H9 (cell line): ENCODE measurements at regions not wholly inside any gene's neighbourhood (a gene's known extent, or its start where the extent isn't known, plus 50 kb on each side); places are given as distances from the start of the nearest gene placed in this dataset.

Source experiments
- DNase-seq: peaks from one replicate; pipeline ENCODE4 v3.0.0-alpha.2; 2017
- H2AFZ ChIP-seq: one replicate; pipeline ENCODE4 v1.6.1; 2013; ENCODE audit warnings: mild to moderate bottlenecking, low read length, control low read depth, moderate library complexity
- H2AK5ac ChIP-seq: 2 replicates; pipeline ENCODE4 v1.6.1; 2013; ENCODE audit warnings: low read length, control low read depth, mixed read lengths; ENCODE audit not compliant: insufficient read length
- H2BK120ac ChIP-seq: one replicate; pipeline ENCODE4 v1.6.1; 2013; ENCODE audit warnings: low read depth, mild to moderate bottlenecking, low read length, control low read depth, inconsistent platforms; ENCODE audit not compliant: poor library complexity, severe bottlenecking
- H2BK12ac ChIP-seq: 2 replicates; pipeline ENCODE4 v1.6.1; 2013; ENCODE audit warnings: low read length, control low read depth, mixed read lengths, low read depth; ENCODE audit not compliant: insufficient read length
- H2BK15ac ChIP-seq: 2 replicates; pipeline ENCODE4 v1.6.1; 2013; ENCODE audit warnings: low read depth, low read length, control low read depth
- H2BK20ac ChIP-seq: one replicate; pipeline ENCODE4 v1.6.1; 2013; ENCODE audit warnings: low read depth, mild to moderate bottlenecking, low read length, control low read depth, inconsistent platforms; ENCODE audit not compliant: poor library complexity, severe bottlenecking
- H2BK5ac ChIP-seq: 2 replicates; pipeline ENCODE4 v1.6.1; 2013; ENCODE audit warnings: low read length, control low read depth, mixed read lengths; ENCODE audit not compliant: insufficient read length
- H3K14ac ChIP-seq: 2 replicates; pipeline ENCODE4 v1.6.1; 2013; ENCODE audit warnings: low read length, control low read depth; ENCODE audit not compliant: insufficient read depth
- H3K18ac ChIP-seq: 2 replicates; pipeline ENCODE4 v1.6.1; 2013; ENCODE audit warnings: low read depth, mild to moderate bottlenecking, mixed read lengths, low read length, control low read depth; ENCODE audit not compliant: insufficient read length
- H3K23ac ChIP-seq: 2 replicates; pipeline ENCODE4 v1.6.1; 2013; ENCODE audit warnings: low read length, control low read depth, mixed read lengths, low read depth; ENCODE audit not compliant: insufficient read length
- H3K23me2 ChIP-seq: 2 replicates; pipeline ENCODE4 v1.6.1; 2013; ENCODE audit warnings: low read depth, mild to moderate bottlenecking, mixed read lengths, low read length, control low read depth; ENCODE audit not compliant: insufficient read length, poor library complexity, severe bottlenecking
- H3K27ac ChIP-seq: 2 replicates; pipeline ENCODE4 v1.5.1; 2013; ENCODE audit warnings: low read length, control low read depth, mixed read lengths, low read depth; ENCODE audit not compliant: insufficient read length
- H3K27me3 ChIP-seq: 2 replicates; pipeline ENCODE4 v1.6.1; 2013; ENCODE audit warnings: low read length, control low read depth, inconsistent platforms; ENCODE audit not compliant: insufficient read depth
- H3K4ac ChIP-seq: 2 replicates; pipeline ENCODE4 v1.6.1; 2013; ENCODE audit warnings: low read depth, mild to moderate bottlenecking, control low read depth, inconsistent platforms, low read length, moderate library complexity
- H3K4me1 ChIP-seq: 2 replicates; pipeline ENCODE4 v1.6.1; 2013; ENCODE audit warnings: low read length, control low read depth, inconsistent platforms; ENCODE audit not compliant: insufficient read depth
- H3K4me2 ChIP-seq: 2 replicates; pipeline ENCODE4 v1.6.1; 2013; ENCODE audit warnings: low read length, control low read depth, mixed read lengths; ENCODE audit not compliant: insufficient read length, insufficient read depth
- H3K56ac ChIP-seq: 2 replicates; pipeline ENCODE4 v1.6.1; 2013; ENCODE audit warnings: low read depth, mild to moderate bottlenecking, mixed read lengths, low read length, control low read depth; ENCODE audit not compliant: insufficient read length
- H3K79me1 ChIP-seq: 2 replicates; pipeline ENCODE4 v1.6.1; 2013; ENCODE audit warnings: low read depth, mild to moderate bottlenecking, moderate library complexity, low read length, control low read depth, inconsistent platforms; ENCODE audit not compliant: insufficient read depth, poor library complexity, severe bottlenecking
- H3K79me2 ChIP-seq: 2 replicates; pipeline ENCODE4 v1.6.1; 2013; ENCODE audit warnings: low read length, control low read depth, inconsistent platforms; ENCODE audit not compliant: insufficient read depth
- H3K9ac ChIP-seq: 2 replicates; pipeline ENCODE4 v1.6.1; 2013; ENCODE audit warnings: low read length, control low read depth, mixed read lengths; ENCODE audit not compliant: insufficient read length; ENCODE audit errors: extremely low read depth
- H3K9me3 ChIP-seq: one replicate; pipeline ENCODE4 v1.6.1; 2013; ENCODE audit warnings: low read depth, low read length, inconsistent platforms; ENCODE audit not compliant: control insufficient read depth
- H3T11ph ChIP-seq: one replicate; pipeline ENCODE4 v1.6.1; 2013; ENCODE audit warnings: mild to moderate bottlenecking, low read length, control low read depth, inconsistent platforms
- H4K20me1 ChIP-seq: one replicate; pipeline ENCODE4 v1.6.1; 2013; ENCODE audit not compliant: control insufficient read depth, insufficient read length, insufficient read depth
- H4K5ac ChIP-seq: 2 replicates; pipeline ENCODE4 v1.6.1; 2013; ENCODE audit warnings: low read depth, mild to moderate bottlenecking, mixed read lengths, low read length, control low read depth; ENCODE audit not compliant: insufficient read length
- H4K8ac ChIP-seq: replicated peaks from 2 replicates; pipeline ENCODE4 v1.6.1; 2013; ENCODE audit warnings: low read length, control low read depth, mixed read lengths, low read depth; ENCODE audit not compliant: insufficient read length
- H4K91ac ChIP-seq: 2 replicates; pipeline ENCODE4 v1.6.1; 2013; ENCODE audit warnings: low read depth, mild to moderate bottlenecking, moderate library complexity, mixed read lengths, low read length, control low read depth; ENCODE audit not compliant: insufficient read length
- H3K27ac Mint-ChIP-seq, 3 experiments: 2 replicates in 2 of 3; 3 replicates in 1 of 3; pipeline ENCODE4 v1.8.0; 2020 to 2021; ENCODE audit warnings: mixed read lengths in 3 of 3, mild to moderate bottlenecking in 1 of 3, moderate library complexity in 1 of 3
- H3K27me3 Mint-ChIP-seq: 2 replicates; pipeline ENCODE4 v1.8.0; 2021; ENCODE audit warnings: low read depth, mild to moderate bottlenecking, moderate library complexity, mixed read lengths
- H3K36me3 Mint-ChIP-seq, 3 experiments: 2 replicates in 2 of 3; 3 replicates in 1 of 3; pipeline ENCODE4 v1.8.0; 2020 to 2021; ENCODE audit warnings: low read depth in 3 of 3, mixed read lengths in 3 of 3; ENCODE audit not compliant: insufficient read depth in 1 of 3
- H3K4me1 Mint-ChIP-seq, 2 experiments: 2 replicates each; pipeline ENCODE4 v1.8.0; 2020; ENCODE audit warnings: mixed read lengths in 2 of 2
- H3K4me3 Mint-ChIP-seq, 2 experiments: 2 replicates in 1 of 2; 3 replicates in 1 of 2; pipeline ENCODE4 v1.8.0; 2020 to 2021; ENCODE audit warnings: mild to moderate bottlenecking in 2 of 2, mixed read lengths in 2 of 2, moderate library complexity in 1 of 2
- H3K9me3 Mint-ChIP-seq, 2 experiments: 2 replicates in 1 of 2; 3 replicates in 1 of 2; pipeline ENCODE4 v1.8.0; 2020; ENCODE audit warnings: mild to moderate bottlenecking in 2 of 2, mixed read lengths in 2 of 2, moderate library complexity in 1 of 2
- CTCF ChIP-seq: fragments of 200-600 bp; sonication (generic); conservative IDR thresholded peaks from 3 replicates; pipeline ENCODE4 v1.8.0; 2021; ENCODE audit warnings: antibody characterized with exemption, mild to moderate bottlenecking
- WGBS: extraction: QIAGEN DNeasy Blood & Tissue Kit; methylation state at CpG from one replicate; pipeline ENCODE4 v1.1.7; 2013; ENCODE audit warnings: missing lambda C conversion rate, low lambda C conversion rate, mixed read lengths; ENCODE audit not compliant: insufficient read length; ENCODE audit errors: extremely low coverage; 5-methylcytosine and 5-hydroxymethylcytosine counted together

GRCh38 chr2:125870264-125870663 lies 785.7 kb upstream of the GYPC start:
- no peaks in the 10 kb centered on the region for H3K79me2 ChIP-seq
- H3K18ac ChIP-seq = no peak overlapping the region
- no peak overlapping the region for H4K5ac ChIP-seq
- no CpG with 5 or more reads among the region's 2 CpGs for WGBS
- H3K56ac ChIP-seq = no peak overlapping the region
- no peak overlapping the region for H2BK15ac ChIP-seq
- no peaks in the 10 kb centered on the region for H3K27me3 ChIP-seq
- DNase-seq = no peak
- H2BK120ac ChIP-seq = no peak overlapping the region
- H2BK12ac ChIP-seq = no peak overlapping the region
- no peak overlapping the region for H4K8ac ChIP-seq
- H3K79me1 ChIP-seq = no peaks in the 10 kb centered on the region
- no peak overlapping the region for H3K9ac ChIP-seq
- H2AK5ac ChIP-seq = no peak overlapping the region
- H3K9me3 Mint-ChIP-seq = peaks cover 0 to 7% of the 10 kb centered on the region in 2 experiments; a peak in 3 of 5 replicates
- H3K23ac ChIP-seq = no peak overlapping the region
- no peak overlapping the region; a peak in 1 of 7 replicates for H3K27ac Mint-ChIP-seq
- no peak overlapping the region for H3K4ac ChIP-seq
- H2AFZ ChIP-seq = no peak overlapping the region
- peaks cover 0 to 1% (median 0%) of the 10 kb centered on the region in 3 experiments; a peak in 2 of 7 replicates for H3K36me3 Mint-ChIP-seq
- no peak overlapping the region for H4K91ac ChIP-seq
- H3K23me2 ChIP-seq = no peaks in the 10 kb centered on the region
- H2BK5ac ChIP-seq = no peak overlapping the region
- H3T11ph ChIP-seq = no peak overlapping the region
- no peak overlapping the region for H3K4me2 ChIP-seq
- TF ChIP-seq CTCF = no peak
- no peak overlapping the region for H3K4me3 Mint-ChIP-seq
- no peaks in the 10 kb centered on the region for H3K9me3 ChIP-seq
- no peak overlapping the region for H3K27ac ChIP-seq
- no peak overlapping the region for H3K14ac ChIP-seq
- no peaks in the 10 kb centered on the region; the same call in 1 of the 2 replicates for H3K4me1 ChIP-seq
- no peak overlapping the region for H2BK20ac ChIP-seq
- no peaks in the 10 kb centered on the region for H3K27me3 Mint-ChIP-seq
- H4K20me1 ChIP-seq = no peaks in the 10 kb centered on the region
- peaks cover 7 to 10% of the 10 kb centered on the region in 2 experiments for H3K4me1 Mint-ChIP-seq
